Smooth muscle cell (in vitro differentiated cells): ENCODE measurements at regions not wholly inside any gene's neighbourhood (a gene's known extent, or its start where the extent isn't known, plus 50 kb on each side); places are given as distances from the start of the nearest gene placed in this dataset.
"Not testable (repeated sequence)": the region's sequence is repeated elsewhere in the genome, so short reads cannot be mapped to it uniquely, and the experiment has no call there.

ENCODE experiments used
- DNase-seq: peaks from one replicate; lab custom pipeline; 2025; ENCODE audit not compliant: unreplicated experiment; lab: John Stamatoyannopoulos, UW
- H2AFZ ChIP-seq: fragments of 200-600 bp; sonication (generic); 2 replicates; pipeline ENCODE4 v1.6.0; 2016; ENCODE audit warnings: antibody characterized with exemption, low read depth, mild to moderate bottlenecking
- H3F3A ChIP-seq: fragments of 200-600 bp; sonication (generic); 2 replicates; pipeline ENCODE4 v1.6.0; 2017; ENCODE audit warnings: antibody characterized with exemption, low read depth
- H3K27ac ChIP-seq: fragments of 200-600 bp; sonication (generic); 2 replicates; pipeline ENCODE4 v1.5.1; 2016; ENCODE audit warnings: low read depth, mild to moderate bottlenecking
- H3K27me3 ChIP-seq: fragments of 200-600 bp; sonication (generic); 2 replicates; pipeline ENCODE4 v1.6.1; 2016; ENCODE audit warnings: low read depth, mild to moderate bottlenecking
- H3K36me3 ChIP-seq: fragments of 200-600 bp; sonication (generic); 2 replicates; pipeline ENCODE4 v1.5.1; 2016; ENCODE audit warnings: low read depth
- H3K4me1 ChIP-seq: fragments of 200-600 bp; sonication (generic); 2 replicates; pipeline ENCODE4 v1.5.1; 2016; ENCODE audit warnings: low read depth
- H3K4me2 ChIP-seq: fragments of 200-600 bp; sonication (generic); 2 replicates; pipeline ENCODE4 v1.6.0; 2016; ENCODE audit warnings: mild to moderate bottlenecking
- H3K4me3 ChIP-seq: fragments of 200-600 bp; sonication (generic); 2 replicates; pipeline ENCODE4 v1.5.1; 2016; ENCODE audit warnings: mild to moderate bottlenecking
- H3K79me2 ChIP-seq: fragments of 200-600 bp; sonication (generic); 2 replicates; pipeline ENCODE4 v1.6.0; 2016; ENCODE audit warnings: low read depth, mild to moderate bottlenecking
- H3K9ac ChIP-seq: fragments of 200-600 bp; sonication (generic); 2 replicates; pipeline ENCODE4 v1.6.0; 2016; ENCODE audit warnings: low read depth
- H3K9me3 ChIP-seq: fragments of 200-600 bp; sonication (generic); replicated peaks from 2 replicates; pipeline ENCODE4 v1.5.1; 2016; ENCODE audit warnings: low read depth
- H4K20me1 ChIP-seq: fragments of 200-600 bp; sonication (generic); 2 replicates; pipeline ENCODE4 v1.6.0; 2016; ENCODE audit warnings: low read depth
- WGBS: methylation state at CpG from one replicate; pipeline ENCODE4 v1.1.7; 2016; ENCODE audit warnings: low lambda C conversion rate; 5-methylcytosine and 5-hydroxymethylcytosine counted together

- H3K79me2 ChIP-seq, H2AFZ ChIP-seq, DNase-seq, H3K27me3 ChIP-seq, H4K20me1 ChIP-seq, H3K27ac ChIP-seq, H3K9me3 ChIP-seq, H3K9ac ChIP-seq, H3K4me3 ChIP-seq, H3K36me3 ChIP-seq, H3F3A ChIP-seq, H3K4me2 ChIP-seq, H3K4me1 ChIP-seq: not testable (repeated sequence)
- WGBS = 89% methylated on average over 2 of the region's 5 CpGs
These were observed 796.8 kb upstream of the CDH18 start for GRCh38 chr5:20784755-20785154.

GRCh38 chr5:20783484-20783883 is 795.5 kb upstream of the CDH18 start:
- WGBS = 80% methylated on average over 2 of the region's 2 CpGs
- not testable (repeated sequence) for H4K20me1 ChIP-seq, H3K4me1 ChIP-seq, H3K9me3 ChIP-seq, DNase-seq, H3K27ac ChIP-seq, H2AFZ ChIP-seq, H3K79me2 ChIP-seq, H3K9ac ChIP-seq, H3K4me2 ChIP-seq, H3F3A ChIP-seq, H3K27me3 ChIP-seq, H3K36me3 ChIP-seq, H3K4me3 ChIP-seq

- not testable (repeated sequence) for DNase-seq, H3K27me3 ChIP-seq, H3K4me2 ChIP-seq, H4K20me1 ChIP-seq, H3K36me3 ChIP-seq, H3K4me3 ChIP-seq, H3K4me1 ChIP-seq, H3K27ac ChIP-seq, H3F3A ChIP-seq, H2AFZ ChIP-seq, H3K9ac ChIP-seq, H3K9me3 ChIP-seq, H3K79me2 ChIP-seq
- 92% methylated on average over 2 of the region's 2 CpGs for WGBS
These were observed 783.3 kb upstream of the CDH18 start for GRCh38 chr5:20771338-20771737.

- WGBS = 100% methylated on average over 1 of the region's 2 CpGs
- not testable (repeated sequence) for H3K27me3 ChIP-seq, H3K4me2 ChIP-seq, H4K20me1 ChIP-seq, H3F3A ChIP-seq, H3K9me3 ChIP-seq, H3K79me2 ChIP-seq, H3K4me3 ChIP-seq, H3K27ac ChIP-seq, H2AFZ ChIP-seq, H3K36me3 ChIP-seq, H3K9ac ChIP-seq, DNase-seq, H3K4me1 ChIP-seq
These were observed 777.1 kb upstream of the CDH18 start for GRCh38 chr5:20765074-20765473.

GRCh38 chr5:20759459-20759858 is 771.5 kb upstream of the CDH18 start:
- H3K4me1 ChIP-seq, H3F3A ChIP-seq, DNase-seq, H3K79me2 ChIP-seq, H3K9me3 ChIP-seq, H3K27me3 ChIP-seq, H4K20me1 ChIP-seq, H3K4me3 ChIP-seq, H3K27ac ChIP-seq, H3K4me2 ChIP-seq, H2AFZ ChIP-seq, H3K9ac ChIP-seq, H3K36me3 ChIP-seq: not testable (repeated sequence)

GRCh38 chr5:20752179-20752578 is 764.2 kb upstream of the CDH18 start:
- not testable (repeated sequence) for H3K9ac ChIP-seq, H3K4me2 ChIP-seq, H4K20me1 ChIP-seq, H3F3A ChIP-seq, DNase-seq, H3K9me3 ChIP-seq, H3K4me1 ChIP-seq, H3K27me3 ChIP-seq, H3K79me2 ChIP-seq, H3K36me3 ChIP-seq, H3K4me3 ChIP-seq, H3K27ac ChIP-seq, H2AFZ ChIP-seq
- WGBS = 81% methylated on average over 2 of the region's 2 CpGs

- WGBS = 51% methylated on average over 2 of the region's 2 CpGs
- not testable (repeated sequence) for H3K27me3 ChIP-seq
These were observed 747.7 kb upstream of the CDH18 start for GRCh38 chr5:20735715-20736114.

GRCh38 chr5:20732223-20732622 is 744.2 kb upstream of the CDH18 start:
- not testable (repeated sequence) for H3K4me2 ChIP-seq, H3K9ac ChIP-seq, H3K79me2 ChIP-seq, H3K36me3 ChIP-seq, H3K27me3 ChIP-seq, H3K4me3 ChIP-seq, H3K27ac ChIP-seq, H4K20me1 ChIP-seq, H3K9me3 ChIP-seq, H2AFZ ChIP-seq, H3F3A ChIP-seq, DNase-seq, H3K4me1 ChIP-seq
- WGBS = 86% methylated on average over 1 of the region's 1 CpG

More at GRCh38 chr5:20735715-20736114, 747.7 kb upstream of the CDH18 start:
- not testable (repeated sequence) for H3F3A ChIP-seq, DNase-seq, H2AFZ ChIP-seq, H3K4me2 ChIP-seq, H3K4me1 ChIP-seq, H4K20me1 ChIP-seq, H3K9me3 ChIP-seq, H3K4me3 ChIP-seq, H3K79me2 ChIP-seq, H3K27ac ChIP-seq, H3K36me3 ChIP-seq, H3K9ac ChIP-seq

GRCh38 chr5:20721286-20721685 is 733.3 kb upstream of the CDH18 start:
- H3K4me1 ChIP-seq, H3K36me3 ChIP-seq, H3K27me3 ChIP-seq, H3F3A ChIP-seq, H3K4me2 ChIP-seq, H4K20me1 ChIP-seq, DNase-seq, H2AFZ ChIP-seq, H3K9me3 ChIP-seq, H3K9ac ChIP-seq, H3K27ac ChIP-seq, H3K4me3 ChIP-seq, H3K79me2 ChIP-seq: not testable (repeated sequence)
- WGBS = 91% methylated on average over 3 of the region's 3 CpGs
